H9 (cell line): ENCODE measurements at regions not wholly inside any gene's neighbourhood (a gene's known extent, or its start where the extent isn't known, plus 50 kb on each side); places are given as distances from the start of the nearest gene placed in this dataset.

Experiments used
- DNase-seq: peaks from one replicate; pipeline ENCODE4 v3.0.0-alpha.2; 2017
- H2AFZ ChIP-seq: one replicate; pipeline ENCODE4 v1.6.1; 2013; ENCODE audit warnings: mild to moderate bottlenecking, low read length, control low read depth, moderate library complexity
- H2AK5ac ChIP-seq: 2 replicates; pipeline ENCODE4 v1.6.1; 2013; ENCODE audit warnings: low read length, control low read depth, mixed read lengths; ENCODE audit not compliant: insufficient read length
- H2BK120ac ChIP-seq: one replicate; pipeline ENCODE4 v1.6.1; 2013; ENCODE audit warnings: low read depth, mild to moderate bottlenecking, low read length, control low read depth, inconsistent platforms; ENCODE audit not compliant: poor library complexity, severe bottlenecking
- H2BK12ac ChIP-seq: 2 replicates; pipeline ENCODE4 v1.6.1; 2013; ENCODE audit warnings: low read length, control low read depth, mixed read lengths, low read depth; ENCODE audit not compliant: insufficient read length
- H2BK15ac ChIP-seq: 2 replicates; pipeline ENCODE4 v1.6.1; 2013; ENCODE audit warnings: low read depth, low read length, control low read depth
- H2BK20ac ChIP-seq: one replicate; pipeline ENCODE4 v1.6.1; 2013; ENCODE audit warnings: low read depth, mild to moderate bottlenecking, low read length, control low read depth, inconsistent platforms; ENCODE audit not compliant: poor library complexity, severe bottlenecking
- H2BK5ac ChIP-seq: 2 replicates; pipeline ENCODE4 v1.6.1; 2013; ENCODE audit warnings: low read length, control low read depth, mixed read lengths; ENCODE audit not compliant: insufficient read length
- H3K14ac ChIP-seq: 2 replicates; pipeline ENCODE4 v1.6.1; 2013; ENCODE audit warnings: low read length, control low read depth; ENCODE audit not compliant: insufficient read depth
- H3K18ac ChIP-seq: 2 replicates; pipeline ENCODE4 v1.6.1; 2013; ENCODE audit warnings: low read depth, mild to moderate bottlenecking, mixed read lengths, low read length, control low read depth; ENCODE audit not compliant: insufficient read length
- H3K23ac ChIP-seq: 2 replicates; pipeline ENCODE4 v1.6.1; 2013; ENCODE audit warnings: low read length, control low read depth, mixed read lengths, low read depth; ENCODE audit not compliant: insufficient read length
- H3K23me2 ChIP-seq: 2 replicates; pipeline ENCODE4 v1.6.1; 2013; ENCODE audit warnings: low read depth, mild to moderate bottlenecking, mixed read lengths, low read length, control low read depth; ENCODE audit not compliant: insufficient read length, poor library complexity, severe bottlenecking
- H3K27ac ChIP-seq: 2 replicates; pipeline ENCODE4 v1.5.1; 2013; ENCODE audit warnings: low read length, control low read depth, mixed read lengths, low read depth; ENCODE audit not compliant: insufficient read length
- H3K27me3 ChIP-seq: 2 replicates; pipeline ENCODE4 v1.6.1; 2013; ENCODE audit warnings: low read length, control low read depth, inconsistent platforms; ENCODE audit not compliant: insufficient read depth
- H3K4ac ChIP-seq: 2 replicates; pipeline ENCODE4 v1.6.1; 2013; ENCODE audit warnings: low read depth, mild to moderate bottlenecking, control low read depth, inconsistent platforms, low read length, moderate library complexity
- H3K4me1 ChIP-seq: 2 replicates; pipeline ENCODE4 v1.6.1; 2013; ENCODE audit warnings: low read length, control low read depth, inconsistent platforms; ENCODE audit not compliant: insufficient read depth
- H3K4me2 ChIP-seq: 2 replicates; pipeline ENCODE4 v1.6.1; 2013; ENCODE audit warnings: low read length, control low read depth, mixed read lengths; ENCODE audit not compliant: insufficient read length, insufficient read depth
- H3K56ac ChIP-seq: 2 replicates; pipeline ENCODE4 v1.6.1; 2013; ENCODE audit warnings: low read depth, mild to moderate bottlenecking, mixed read lengths, low read length, control low read depth; ENCODE audit not compliant: insufficient read length
- H3K79me1 ChIP-seq: 2 replicates; pipeline ENCODE4 v1.6.1; 2013; ENCODE audit warnings: low read depth, mild to moderate bottlenecking, moderate library complexity, low read length, control low read depth, inconsistent platforms; ENCODE audit not compliant: insufficient read depth, poor library complexity, severe bottlenecking
- H3K79me2 ChIP-seq: 2 replicates; pipeline ENCODE4 v1.6.1; 2013; ENCODE audit warnings: low read length, control low read depth, inconsistent platforms; ENCODE audit not compliant: insufficient read depth
- H3K9ac ChIP-seq: 2 replicates; pipeline ENCODE4 v1.6.1; 2013; ENCODE audit warnings: low read length, control low read depth, mixed read lengths; ENCODE audit not compliant: insufficient read length; ENCODE audit errors: extremely low read depth
- H3K9me3 ChIP-seq: one replicate; pipeline ENCODE4 v1.6.1; 2013; ENCODE audit warnings: low read depth, low read length, inconsistent platforms; ENCODE audit not compliant: control insufficient read depth
- H3T11ph ChIP-seq: one replicate; pipeline ENCODE4 v1.6.1; 2013; ENCODE audit warnings: mild to moderate bottlenecking, low read length, control low read depth, inconsistent platforms
- H4K20me1 ChIP-seq: one replicate; pipeline ENCODE4 v1.6.1; 2013; ENCODE audit not compliant: control insufficient read depth, insufficient read length, insufficient read depth
- H4K5ac ChIP-seq: 2 replicates; pipeline ENCODE4 v1.6.1; 2013; ENCODE audit warnings: low read depth, mild to moderate bottlenecking, mixed read lengths, low read length, control low read depth; ENCODE audit not compliant: insufficient read length
- H4K8ac ChIP-seq: replicated peaks from 2 replicates; pipeline ENCODE4 v1.6.1; 2013; ENCODE audit warnings: low read length, control low read depth, mixed read lengths, low read depth; ENCODE audit not compliant: insufficient read length
- H4K91ac ChIP-seq: 2 replicates; pipeline ENCODE4 v1.6.1; 2013; ENCODE audit warnings: low read depth, mild to moderate bottlenecking, moderate library complexity, mixed read lengths, low read length, control low read depth; ENCODE audit not compliant: insufficient read length
- H3K27ac Mint-ChIP-seq, 3 experiments: 2 replicates in 2 of 3; 3 replicates in 1 of 3; pipeline ENCODE4 v1.8.0; 2020 to 2021; ENCODE audit warnings: mixed read lengths in 3 of 3, mild to moderate bottlenecking in 1 of 3, moderate library complexity in 1 of 3
- H3K27me3 Mint-ChIP-seq: 2 replicates; pipeline ENCODE4 v1.8.0; 2021; ENCODE audit warnings: low read depth, mild to moderate bottlenecking, moderate library complexity, mixed read lengths
- H3K36me3 Mint-ChIP-seq, 3 experiments: 2 replicates in 2 of 3; 3 replicates in 1 of 3; pipeline ENCODE4 v1.8.0; 2020 to 2021; ENCODE audit warnings: low read depth in 3 of 3, mixed read lengths in 3 of 3; ENCODE audit not compliant: insufficient read depth in 1 of 3
- H3K4me1 Mint-ChIP-seq, 2 experiments: 2 replicates each; pipeline ENCODE4 v1.8.0; 2020; ENCODE audit warnings: mixed read lengths in 2 of 2
- H3K4me3 Mint-ChIP-seq, 2 experiments: 2 replicates in 1 of 2; 3 replicates in 1 of 2; pipeline ENCODE4 v1.8.0; 2020 to 2021; ENCODE audit warnings: mild to moderate bottlenecking in 2 of 2, mixed read lengths in 2 of 2, moderate library complexity in 1 of 2
- H3K9me3 Mint-ChIP-seq, 2 experiments: 2 replicates in 1 of 2; 3 replicates in 1 of 2; pipeline ENCODE4 v1.8.0; 2020; ENCODE audit warnings: mild to moderate bottlenecking in 2 of 2, mixed read lengths in 2 of 2, moderate library complexity in 1 of 2
- CTCF ChIP-seq: fragments of 200-600 bp; sonication (generic); conservative IDR thresholded peaks from 3 replicates; pipeline ENCODE4 v1.8.0; 2021; ENCODE audit warnings: antibody characterized with exemption, mild to moderate bottlenecking
- WGBS: extraction: QIAGEN DNeasy Blood & Tissue Kit; methylation state at CpG from one replicate; pipeline ENCODE4 v1.1.7; 2013; ENCODE audit warnings: missing lambda C conversion rate, low lambda C conversion rate, mixed read lengths; ENCODE audit not compliant: insufficient read length; ENCODE audit errors: extremely low coverage; 5-methylcytosine and 5-hydroxymethylcytosine counted together

GRCh38 chr7:84665339-84665738 lies 470.8 kb upstream of the SEMA3A start:
- no peaks in the 10 kb centered on the region for H3K79me1 ChIP-seq
- no peak overlapping the region for H4K8ac ChIP-seq
- H2BK120ac ChIP-seq = no peak overlapping the region
- H3K14ac ChIP-seq = no peak overlapping the region
- H3K79me2 ChIP-seq = no peaks in the 10 kb centered on the region
- no peak overlapping the region for H3K27ac Mint-ChIP-seq
- H2AFZ ChIP-seq = no peak overlapping the region
- no peak overlapping the region for H3K23ac ChIP-seq
- H3K36me3 Mint-ChIP-seq = no peaks in the 10 kb centered on the region
- H3K4me2 ChIP-seq = no peak overlapping the region
- no peaks in the 10 kb centered on the region for H4K20me1 ChIP-seq
- no peak overlapping the region for H2BK15ac ChIP-seq
- TF ChIP-seq CTCF = no peak
- H3K4me1 ChIP-seq = peaks cover 4% of the 10 kb centered on the region; the same call in 1 of the 2 replicates
- H2BK12ac ChIP-seq = no peak overlapping the region
- H2AK5ac ChIP-seq = no peak overlapping the region
- no peaks in the 10 kb centered on the region for H3K27me3 Mint-ChIP-seq
- H3K4me1 Mint-ChIP-seq = peaks cover 15 to 16% of the 10 kb centered on the region in 2 experiments
- no peak overlapping the region for H4K5ac ChIP-seq
- H3K9me3 ChIP-seq = no peaks in the 10 kb centered on the region
- no peak for DNase-seq
- H3K27ac ChIP-seq = no peak overlapping the region
- H3K9ac ChIP-seq = no peak overlapping the region
- H3K23me2 ChIP-seq = no peaks in the 10 kb centered on the region
- no peaks in the 10 kb centered on the region for H3K9me3 Mint-ChIP-seq
- no CpG with 5 or more reads among the region's 2 CpGs for WGBS
- no peak overlapping the region for H3K56ac ChIP-seq
- H3K18ac ChIP-seq = no peak overlapping the region
- H3K4ac ChIP-seq = no peak overlapping the region
- H2BK20ac ChIP-seq = no peak overlapping the region
- H3K4me3 Mint-ChIP-seq = no peak overlapping the region
- no peak overlapping the region for H3T11ph ChIP-seq
- H4K91ac ChIP-seq = no peak overlapping the region
- H2BK5ac ChIP-seq = no peak overlapping the region
- H3K27me3 ChIP-seq = no peaks in the 10 kb centered on the region
